GM23248 (cell line): ENCODE measurements at regions not wholly inside any gene's neighbourhood (a gene's known extent, or its start where the extent isn't known, plus 50 kb on each side); places are given as distances from the start of the nearest gene placed in this dataset.

Source experiments
- EZH2 ChIP-seq: fragments of 200-600 bp; sonication (generic); IDR thresholded peaks from 2 replicates; pipeline ENCODE4 v1.6.1; 2018; ENCODE audit warnings: antibody characterized with exemption, mild to moderate bottlenecking; ENCODE audit not compliant: insufficient read depth, poor library complexity, severe bottlenecking
- EZH2phosphoT487 ChIP-seq: fragments of 200-600 bp; sonication (generic); IDR thresholded peaks from 2 replicates; pipeline ENCODE4 v1.6.1; 2018; ENCODE audit warnings: antibody characterized with exemption, moderate library complexity, mild to moderate bottlenecking, low read depth; ENCODE audit not compliant: insufficient read depth

GRCh38 chr20:60172346-60172984 is 214.2 kb downstream of the CDH26 start:
- TF ChIP-seq EZH2 = no peak
- no peak for TF ChIP-seq EZH2phosphoT487
